Natural killer cell (primary cell): ENCODE measurements at regions not wholly inside any gene's neighbourhood (a gene's known extent, or its start where the extent isn't known, plus 50 kb on each side); places are given as distances from the start of the nearest gene placed in this dataset.

ENCODE experiments used
- ATAC-seq, 3 donors: fragments of 150-1000 bp in 2 of 3; fragments of 200-7000 bp in 1 of 3; cut with Tn5 transposase; 1 replicate in 1 of 3; 2 replicates in 2 of 3; pipeline ENCODE4 v1.10.0; 2021; ENCODE audit warnings: mild to moderate bottlenecking in 2 of 3, moderate library complexity in 2 of 3
- DNase-seq, 2 donors: peaks; one replicate each; pipeline versions ENCODE4 v3.0.0 to v3.0.0-alpha.2; 2013 to 2021; ENCODE audit warnings: mixed read lengths in 1 of 2
- H3K27ac ChIP-seq: one replicate; pipeline ENCODE4 v1.5.1; 2013; ENCODE audit warnings: mild to moderate bottlenecking, low read length
- H3K27me3 ChIP-seq: one replicate; pipeline ENCODE4 v1.6.1; 2013; ENCODE audit warnings: low read length; ENCODE audit not compliant: control insufficient read depth, insufficient read depth
- H3K36me3 ChIP-seq: one replicate; pipeline ENCODE4 v1.6.1; 2013; ENCODE audit warnings: low read length; ENCODE audit not compliant: control insufficient read depth, insufficient read depth
- H3K4me1 ChIP-seq: one replicate; pipeline ENCODE4 v1.6.1; 2013; ENCODE audit warnings: low read length; ENCODE audit not compliant: control insufficient read depth, insufficient read depth
- H3K4me3 ChIP-seq: one replicate; pipeline ENCODE4 v1.5.1; 2013; ENCODE audit warnings: low read length
- H3K9me3 ChIP-seq: one replicate; pipeline ENCODE4 v1.6.1; 2013; ENCODE audit warnings: low read length; ENCODE audit not compliant: control insufficient read depth, insufficient read depth
- H3K27ac Mint-ChIP-seq, 2 donors: one replicate each; pipeline ENCODE4 v1.8.0; 2022; ENCODE audit warnings: mild to moderate bottlenecking in 2 of 2, mixed read lengths in 2 of 2, moderate library complexity in 1 of 2
- H3K27me3 Mint-ChIP-seq, 2 donors: one replicate each; pipeline ENCODE4 v1.8.0; 2022; ENCODE audit warnings: low read depth in 2 of 2, mixed read lengths in 2 of 2
- H3K36me3 Mint-ChIP-seq: one replicate; pipeline ENCODE4 v1.8.0; 2022; ENCODE audit warnings: mixed read lengths
- H3K4me1 Mint-ChIP-seq, 2 donors: one replicate each; pipeline ENCODE4 v1.8.0; 2022; ENCODE audit warnings: mixed read lengths in 2 of 2
- H3K4me3 Mint-ChIP-seq: one replicate; pipeline ENCODE4 v1.8.0; 2022; ENCODE audit warnings: mild to moderate bottlenecking, moderate library complexity, mixed read lengths
- H3K9me3 Mint-ChIP-seq, 2 donors: one replicate each; pipeline ENCODE4 v1.8.0; 2022; ENCODE audit warnings: mixed read lengths in 2 of 2
- WGBS: methylation state at CpG from one replicate; pipeline ENCODE4 v1.1.7; 2013; ENCODE audit warnings: missing lambda C conversion rate; ENCODE audit not compliant: insufficient coverage; 5-methylcytosine and 5-hydroxymethylcytosine counted together
- intact Hi-C: fragments of 100-400 bp; cut with micrococcal nuclease; formaldehyde crosslinking; loops from one replicate; pipeline ENCODE4 v1.14.2; 2022
- TF ChIP-seq, protein P1 (sequence below): fragments of 200-600 bp; IDR thresholded peaks from one replicate; pipeline ENCODE4 v1.8.0; 2022; ENCODE audit warnings: antibody characterized with exemption

DNA sequence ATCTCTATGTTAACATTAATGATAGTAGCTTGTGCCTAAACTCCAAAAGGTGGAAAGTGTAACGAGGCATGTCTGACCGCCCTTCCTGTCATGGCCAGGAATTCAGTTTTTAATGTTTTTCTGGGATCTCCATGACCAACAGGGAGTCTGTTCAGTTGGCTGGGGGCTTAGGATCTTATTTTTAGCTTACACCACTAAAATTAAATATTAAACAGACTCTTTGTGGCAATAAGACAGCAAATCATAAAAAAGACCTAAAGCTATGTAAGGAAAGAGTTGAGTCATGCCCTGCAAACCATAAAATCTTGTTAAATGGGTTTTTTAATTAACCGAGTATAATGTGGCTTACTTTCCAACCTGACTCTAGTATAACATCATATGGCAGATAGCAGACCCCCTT lies 247.8 kb downstream of the DIRAS2 start:
- TF ChIP-seq, protein P1, sequence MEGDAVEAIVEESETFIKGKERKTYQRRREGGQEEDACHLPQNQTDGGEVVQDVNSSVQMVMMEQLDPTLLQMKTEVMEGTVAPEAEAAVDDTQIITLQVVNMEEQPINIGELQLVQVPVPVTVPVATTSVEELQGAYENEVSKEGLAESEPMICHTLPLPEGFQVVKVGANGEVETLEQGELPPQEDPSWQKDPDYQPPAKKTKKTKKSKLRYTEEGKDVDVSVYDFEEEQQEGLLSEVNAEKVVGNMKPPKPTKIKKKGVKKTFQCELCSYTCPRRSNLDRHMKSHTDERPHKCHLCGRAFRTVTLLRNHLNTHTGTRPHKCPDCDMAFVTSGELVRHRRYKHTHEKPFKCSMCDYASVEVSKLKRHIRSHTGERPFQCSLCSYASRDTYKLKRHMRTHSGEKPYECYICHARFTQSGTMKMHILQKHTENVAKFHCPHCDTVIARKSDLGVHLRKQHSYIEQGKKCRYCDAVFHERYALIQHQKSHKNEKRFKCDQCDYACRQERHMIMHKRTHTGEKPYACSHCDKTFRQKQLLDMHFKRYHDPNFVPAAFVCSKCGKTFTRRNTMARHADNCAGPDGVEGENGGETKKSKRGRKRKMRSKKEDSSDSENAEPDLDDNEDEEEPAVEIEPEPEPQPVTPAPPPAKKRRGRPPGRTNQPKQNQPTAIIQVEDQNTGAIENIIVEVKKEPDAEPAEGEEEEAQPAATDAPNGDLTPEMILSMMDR, result no peak
- H3K9me3 Mint-ChIP-seq, result no peaks in the 10 kb centered on the region
- no peak overlapping the region for H3K27ac Mint-ChIP-seq
- no peak overlapping the region for H3K27ac ChIP-seq
- WGBS, result 87% methylated on average over 3 of the region's 3 CpGs
- no peaks in the 10 kb centered on the region for H3K36me3 ChIP-seq
- no peak overlapping the region for H3K4me3 Mint-ChIP-seq
- H3K36me3 Mint-ChIP-seq, result no peaks in the 10 kb centered on the region
- no peaks in the 10 kb centered on the region for H3K4me1 Mint-ChIP-seq
- H3K9me3 ChIP-seq, result no peaks in the 10 kb centered on the region
- no peaks in the 10 kb centered on the region for H3K4me1 ChIP-seq
- H3K27me3 ChIP-seq, result no peaks in the 10 kb centered on the region
- peaks cover 3 to 28% of the 10 kb centered on the region in 2 donors for H3K27me3 Mint-ChIP-seq
- no peak overlapping the region for H3K4me3 ChIP-seq
- no peak for ATAC-seq
- DNase-seq, result no peak
- intact Hi-C loops, result no loop called here

DNA sequence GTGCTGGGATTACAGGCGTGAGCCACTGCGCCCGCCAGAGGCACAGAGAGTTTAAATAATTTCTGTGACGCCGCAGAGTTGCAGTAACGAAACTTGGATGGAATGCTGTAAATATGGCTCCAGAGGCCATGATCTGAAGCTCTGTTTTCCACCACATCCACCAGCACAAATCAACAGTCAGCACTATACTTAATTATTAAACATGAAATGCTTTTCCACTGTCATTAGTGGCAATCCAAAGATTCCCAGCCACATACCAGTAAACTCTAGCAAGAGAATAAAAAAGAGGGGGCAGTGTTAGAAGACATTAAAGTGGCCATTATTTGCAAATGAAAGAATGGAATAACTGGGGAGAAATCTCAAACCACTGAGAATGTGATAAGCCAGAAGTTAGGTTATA lies 242.5 kb downstream of the DIRAS2 start:
- intact Hi-C loops, result no loop called here
- Mint-ChIP-seq H3K4me1 (no peaks in the 10 kb centered on the region), H3K27ac (no peak overlapping the region), H3K36me3 (no peaks in the 10 kb centered on the region), H3K4me3 (no peak overlapping the region), H3K9me3 (no peaks in the 10 kb centered on the region), H3K27me3 (peaks cover 7 to 30% of the 10 kb centered on the region in 2 donors)
- no peak for DNase-seq
- no peak overlapping the region for H3K27ac ChIP-seq
- ATAC-seq, result no peak
- H3K27me3 ChIP-seq, result no peaks in the 10 kb centered on the region
- H3K36me3 ChIP-seq, result no peaks in the 10 kb centered on the region
- WGBS, result 97% methylated on average over 6 of the region's 6 CpGs
- H3K4me3 ChIP-seq, result no peak overlapping the region
- TF ChIP-seq, protein P1, result no peak
- no peaks in the 10 kb centered on the region for H3K4me1 ChIP-seq
- H3K9me3 ChIP-seq, result no peaks in the 10 kb centered on the region

DNA sequence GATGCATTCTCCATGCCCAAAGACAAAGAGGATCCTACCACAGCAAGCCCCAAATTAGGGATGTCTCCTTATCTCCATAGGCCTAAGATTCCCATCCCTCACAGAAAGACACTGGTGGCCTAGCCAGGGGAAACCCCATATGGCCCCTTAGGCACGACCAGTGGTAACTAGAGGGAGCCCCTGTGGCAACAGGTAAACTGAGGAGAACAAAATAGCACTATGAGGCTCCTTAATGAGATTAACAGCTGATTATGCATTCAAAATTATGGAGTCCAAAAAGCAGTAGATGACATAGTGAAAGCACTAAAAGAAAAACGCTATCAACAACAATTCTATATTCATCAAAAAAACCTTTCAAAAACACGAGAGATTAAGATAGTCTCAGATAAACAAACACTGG lies 234.0 kb downstream of the DIRAS2 start:
- DNase-seq, result no peak
- Mint-ChIP-seq H3K9me3 (peaks cover 2% of the 10 kb centered on the region in 2 donors), H3K27me3 (peaks cover 11 to 55% of the 10 kb centered on the region in 2 donors), H3K36me3 (no peaks in the 10 kb centered on the region), H3K4me3 (no peak overlapping the region), H3K27ac (no peak overlapping the region), H3K4me1 (no peaks in the 10 kb centered on the region)
- WGBS, result 77% methylated on average over 3 of the region's 3 CpGs
- H3K27ac ChIP-seq, result no peak overlapping the region
- no peaks in the 10 kb centered on the region for H3K36me3 ChIP-seq
- peaks cover 2% of the 10 kb centered on the region for H3K27me3 ChIP-seq
- no peaks in the 10 kb centered on the region for H3K4me1 ChIP-seq
- intact Hi-C loops, result no loop called here
- H3K9me3 ChIP-seq, result no peaks in the 10 kb centered on the region
- TF ChIP-seq, protein P1, result no peak
- ATAC-seq, result no peak
- H3K4me3 ChIP-seq, result no peak overlapping the region

DNA sequence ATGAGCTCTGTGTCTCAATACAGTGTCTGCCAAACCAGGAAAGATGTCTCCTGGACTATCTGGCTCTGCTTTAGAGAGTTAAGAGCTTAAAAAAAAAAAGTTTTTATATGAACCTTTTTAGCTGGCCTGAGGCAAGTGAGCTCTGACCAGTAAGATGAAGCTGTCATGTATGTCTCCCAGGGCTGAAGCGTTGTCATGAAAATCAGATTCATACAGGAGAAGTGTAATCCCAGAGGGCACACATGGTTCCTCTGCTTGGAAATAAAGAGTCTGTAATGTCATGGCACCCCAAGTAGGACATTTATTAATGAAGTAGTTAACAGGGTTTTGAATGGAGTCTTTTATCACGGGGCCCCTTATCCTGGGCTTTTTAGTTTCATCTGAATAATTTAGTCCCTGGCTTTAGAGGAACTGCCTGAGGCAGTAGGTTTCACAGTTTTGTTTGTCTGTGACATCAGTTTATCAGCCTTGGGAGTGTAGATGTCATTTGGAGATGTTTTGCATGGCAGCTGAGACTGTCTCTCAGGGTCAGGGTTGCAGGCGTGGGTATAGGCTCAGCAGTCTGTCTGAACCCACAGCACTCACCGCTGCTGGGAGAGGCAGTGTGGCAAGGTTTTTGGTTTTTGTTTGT lies 223.3 kb downstream of the DIRAS2 start:
- WGBS, result 81% methylated on average over 4 of the region's 4 CpGs

More for the DNA sequence above, 223.3 kb downstream of the DIRAS2 start:
- Mint-ChIP-seq H3K27me3 (peaks cover 5 to 7% of the 10 kb centered on the region in 2 donors), H3K27ac (no peak overlapping the region), H3K4me3 (no peak overlapping the region), H3K36me3 (no peaks in the 10 kb centered on the region), H3K4me1 (no peaks in the 10 kb centered on the region), H3K9me3 (no peaks in the 10 kb centered on the region)
- Histone ChIP-seq H3K4me3 (no peak overlapping the region), H3K27me3 (peaks cover 4% of the 10 kb centered on the region), H3K27ac (no peak overlapping the region), H3K36me3 (no peaks in the 10 kb centered on the region), H3K4me1 (no peaks in the 10 kb centered on the region), H3K9me3 (no peaks in the 10 kb centered on the region)
- intact Hi-C loops, result no loop called here
- DNase-seq (no peak), ATAC-seq (no peak)
- TF ChIP-seq, protein P1, result no peak
